HG02981 (cell line): ENCODE measurements at regions not wholly inside any gene's neighbourhood (a gene's known extent, or its start where the extent isn't known, plus 50 kb on each side); places are given as distances from the start of the nearest gene placed in this dataset.

Experiments used
- ATAC-seq: cut with Tn5 transposase; IDR thresholded peaks from one replicate; pipeline ENCODE4 v1.9.1; 2021; ENCODE audit warnings: mild to moderate bottlenecking, moderate library complexity; ENCODE audit not compliant: unreplicated experiment

DNA sequence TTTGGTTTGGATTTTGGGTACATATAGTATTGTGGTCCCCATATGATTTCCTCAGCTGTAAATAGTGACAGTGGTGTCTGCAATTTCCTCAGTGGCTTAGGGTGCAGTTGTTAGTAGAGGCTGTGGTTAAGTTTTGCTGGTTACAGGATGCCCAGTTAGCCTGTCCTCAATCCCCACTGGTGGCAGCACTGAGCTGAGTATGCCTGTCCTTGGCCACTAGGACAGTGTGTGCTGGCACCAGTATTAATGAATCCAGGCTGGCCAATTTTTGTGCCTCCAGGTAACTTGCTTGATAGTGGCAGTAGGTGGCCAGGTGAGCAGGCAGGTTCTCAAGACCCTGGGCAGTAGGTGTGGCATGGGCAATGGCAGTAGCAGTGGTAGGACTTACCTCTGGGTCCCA, 973.1 kb downstream of the TMEM182 start:
- no peak for ATAC-seq

DNA sequence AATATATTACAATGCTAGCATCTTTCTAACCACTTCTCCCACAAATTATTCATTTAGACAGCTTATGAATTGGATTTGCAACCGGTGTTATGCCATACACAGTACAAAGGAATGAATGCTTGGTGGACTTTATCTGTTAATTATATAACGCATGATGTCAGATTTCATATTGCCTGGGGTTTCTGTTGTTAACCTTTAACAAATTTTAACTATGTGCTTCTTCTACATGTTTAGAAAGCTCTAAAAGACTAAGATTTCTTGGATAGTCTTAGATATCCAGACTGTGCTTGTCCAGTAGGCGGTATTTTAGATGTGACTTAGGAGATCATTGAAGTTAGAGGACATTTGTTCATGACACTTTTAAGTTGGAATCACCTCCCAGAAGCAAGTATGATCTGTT, 976.3 kb downstream of the TMEM182 start:
- ATAC-seq: no peak

DNA sequence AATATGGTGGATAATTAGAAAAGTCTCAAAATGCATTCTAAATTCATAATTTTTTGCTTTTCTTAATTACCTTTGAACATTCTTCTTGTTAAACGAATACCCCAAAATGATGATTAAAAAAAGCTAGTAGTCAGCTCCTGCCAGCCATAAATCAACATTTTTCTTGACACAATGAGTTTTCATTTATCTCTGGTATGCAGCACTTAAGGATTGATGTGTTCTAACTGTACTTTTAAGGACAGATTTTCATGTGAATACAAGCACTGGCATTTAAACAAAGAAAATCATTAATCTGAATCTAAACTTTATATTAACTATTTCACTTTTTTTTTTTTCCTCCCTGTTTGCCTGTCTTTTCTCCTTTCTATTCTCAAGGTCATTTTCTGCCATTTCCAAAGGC, 976.8 kb downstream of the TMEM182 start:
- ATAC-seq: no peak

DNA sequence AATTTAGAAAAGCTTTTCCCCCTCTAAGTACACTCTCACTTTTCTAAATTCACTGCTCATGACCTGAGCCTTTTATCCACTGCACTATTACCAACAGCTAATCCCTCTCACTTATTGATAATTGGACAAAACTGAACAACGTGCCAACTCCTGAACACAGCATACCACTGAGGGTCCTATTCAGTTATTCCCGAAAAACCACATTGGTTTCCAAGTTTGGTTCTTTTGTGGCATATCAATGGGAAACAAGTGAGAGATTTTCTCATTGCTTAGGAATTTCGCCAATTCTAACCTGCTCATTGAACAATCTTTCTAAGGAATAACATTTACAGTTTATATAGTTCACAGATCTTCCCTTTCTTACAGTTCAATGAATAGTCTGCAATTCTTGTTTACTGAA, 977.4 kb downstream of the TMEM182 start:
- no peak for ATAC-seq

DNA sequence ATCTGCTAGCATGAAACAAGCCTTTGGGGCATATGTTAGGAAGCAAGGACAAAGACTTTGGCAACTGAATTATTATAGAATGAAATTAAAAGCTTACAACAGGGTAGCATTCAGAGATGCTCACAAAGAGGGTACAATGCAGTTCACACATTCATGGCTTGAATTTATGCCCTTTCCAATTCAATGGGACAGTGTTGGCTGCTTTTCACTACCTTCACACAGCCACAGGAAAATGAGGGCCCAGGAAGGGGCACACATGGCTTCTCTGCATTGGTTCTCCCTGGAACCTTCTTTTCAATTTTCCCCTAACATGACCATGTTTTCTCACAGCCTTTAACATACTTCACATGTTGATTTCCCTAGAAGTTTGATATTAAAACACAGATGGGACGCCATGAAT, 978.1 kb downstream of the TMEM182 start:
- no peak for ATAC-seq

DNA sequence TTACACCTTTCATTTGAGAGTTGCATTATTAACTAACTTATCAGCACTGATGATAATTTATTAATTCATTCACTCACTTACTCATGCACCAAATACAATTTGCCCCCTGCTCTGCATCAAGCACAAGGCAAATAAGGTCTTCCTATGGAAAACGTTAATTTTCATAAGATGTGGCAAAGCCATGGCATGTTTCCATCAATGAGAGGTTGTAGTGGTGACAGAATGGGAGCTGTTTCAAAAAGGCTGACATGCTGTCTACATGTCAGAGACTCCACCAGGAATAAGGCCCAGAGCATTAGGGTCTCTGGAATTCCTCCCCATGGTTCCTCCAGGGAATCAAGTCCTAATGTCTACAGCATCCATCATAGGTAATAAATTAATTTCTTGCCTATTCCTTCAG, 978.8 kb downstream of the TMEM182 start:
- no peak for ATAC-seq

DNA sequence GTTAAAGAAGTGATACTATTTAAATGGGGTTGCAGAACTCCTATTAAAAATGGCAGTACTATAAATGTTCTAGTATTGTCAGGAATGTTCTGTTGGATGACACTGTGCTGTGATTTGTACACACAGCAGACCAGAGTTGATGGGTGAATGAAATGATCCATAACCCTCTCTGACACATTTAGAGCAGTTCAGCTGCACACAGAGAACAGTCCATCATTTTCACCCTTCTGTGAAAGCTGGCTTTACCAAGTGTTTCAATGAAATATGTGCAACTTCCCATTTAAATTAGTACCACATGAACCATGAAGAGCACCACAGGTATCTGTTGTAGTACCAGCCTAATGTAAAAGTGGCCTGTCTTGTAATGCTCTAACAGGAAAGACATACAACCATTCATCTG, 981.4 kb downstream of the TMEM182 start:
- ATAC-seq: no peak

DNA sequence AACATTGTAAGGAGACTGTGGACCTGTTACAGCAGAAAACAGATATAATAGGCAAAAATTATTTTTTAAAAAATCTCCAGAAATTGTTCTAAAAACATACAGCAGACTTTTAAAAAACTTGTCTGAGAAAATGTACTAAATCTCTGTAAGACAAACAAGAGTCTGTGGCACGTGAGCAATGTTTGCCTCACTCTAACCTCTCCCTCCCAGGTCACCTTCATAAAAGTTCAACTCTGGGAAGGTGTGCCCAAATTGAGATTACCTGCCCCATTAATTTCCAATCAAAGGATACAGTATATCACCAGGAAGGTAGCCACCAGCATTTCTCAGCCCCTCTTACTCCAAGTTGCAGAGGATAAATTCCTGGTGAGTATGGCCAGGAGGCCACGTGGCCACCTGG, 992.7 kb downstream of the TMEM182 start:
- no peak for ATAC-seq

DNA sequence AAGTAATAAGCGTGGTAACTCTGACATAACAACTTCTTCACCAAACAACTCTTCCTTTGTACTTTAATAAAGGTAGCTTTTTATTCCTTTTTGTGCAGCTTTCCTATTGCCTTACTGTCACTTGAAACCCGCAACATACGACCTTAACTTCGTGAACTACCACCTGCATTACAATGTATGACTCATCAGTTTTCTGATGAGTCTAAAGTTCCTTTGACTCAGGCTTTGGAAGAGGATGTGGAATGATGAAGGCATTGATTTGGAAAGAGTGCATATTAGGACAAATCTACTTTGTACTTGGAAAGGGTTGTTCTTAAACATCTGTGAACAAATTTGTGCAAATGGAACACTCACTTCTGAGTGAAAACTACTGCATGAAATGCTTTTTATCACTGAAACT, 1012.1 kb downstream of the TMEM182 start:
- ATAC-seq: no peak

DNA sequence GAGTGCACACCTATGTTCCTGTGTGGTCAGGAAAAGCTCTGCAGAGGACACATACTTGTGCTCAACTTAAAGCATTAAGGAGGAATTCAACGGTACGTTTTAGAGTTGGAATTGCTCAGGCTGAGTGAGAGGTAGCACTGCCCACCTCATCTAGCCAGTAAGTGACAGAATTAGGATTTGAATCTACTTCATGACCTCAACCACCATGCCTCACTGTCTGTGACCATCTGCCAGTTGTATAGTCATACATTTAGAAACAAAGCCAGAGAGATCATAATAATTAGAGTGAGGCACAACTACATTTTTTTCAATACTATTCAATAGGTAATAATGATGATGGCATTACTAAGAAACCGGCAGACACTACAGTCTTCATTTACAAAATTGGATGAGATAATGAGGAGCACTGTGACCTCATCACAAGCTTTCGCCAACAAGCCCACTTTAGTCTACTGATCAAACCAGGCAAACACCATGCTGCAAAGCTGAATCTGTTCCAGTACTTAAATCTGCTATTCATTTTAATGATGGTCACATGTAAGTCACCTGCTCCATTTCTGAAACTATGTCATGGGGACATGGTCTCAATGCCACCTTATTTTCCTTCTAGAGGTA, 1018.4 kb downstream of the TMEM182 start:
- ATAC-seq: no peak

DNA sequence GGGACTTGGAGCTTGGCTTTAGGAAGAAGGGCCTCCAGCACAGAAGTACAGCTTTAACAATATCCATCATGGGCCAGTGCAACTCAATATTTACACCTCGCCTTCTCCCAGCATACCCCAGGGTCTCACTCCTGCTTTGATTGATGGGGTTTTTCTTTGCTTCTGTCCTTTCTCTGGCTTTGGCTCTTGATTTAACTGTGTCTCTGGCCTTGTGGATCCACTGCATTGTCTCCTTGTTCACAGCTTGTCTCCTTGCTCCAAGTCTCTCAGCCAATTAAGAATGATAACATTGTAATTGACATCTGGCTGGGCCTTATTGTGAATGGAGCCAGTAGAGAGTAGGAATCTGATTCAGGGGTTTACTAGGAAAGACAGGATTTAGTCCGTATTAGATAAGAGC, 1019.5 kb downstream of the TMEM182 start:
- ATAC-seq: no peak

DNA sequence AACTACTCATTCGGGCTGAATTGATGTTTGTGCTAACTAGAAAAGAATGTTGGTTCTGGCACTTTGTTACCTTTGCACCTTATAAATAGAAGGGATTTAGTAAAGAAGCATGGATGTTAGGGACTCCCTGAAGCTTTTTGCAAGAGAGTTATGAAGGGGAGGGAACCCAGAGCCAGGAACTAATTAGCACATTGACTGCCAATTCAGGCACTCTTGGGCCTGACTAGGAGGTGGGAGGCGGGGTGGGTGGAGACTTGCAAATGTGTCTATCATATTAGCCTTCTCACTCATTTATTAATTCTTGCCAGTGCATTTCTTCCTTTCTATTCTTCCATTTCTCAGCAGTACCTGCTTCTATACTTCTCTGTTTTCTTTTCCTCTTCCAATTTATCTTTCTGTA, 1022.4 kb downstream of the TMEM182 start:
- ATAC-seq: no peak

DNA sequence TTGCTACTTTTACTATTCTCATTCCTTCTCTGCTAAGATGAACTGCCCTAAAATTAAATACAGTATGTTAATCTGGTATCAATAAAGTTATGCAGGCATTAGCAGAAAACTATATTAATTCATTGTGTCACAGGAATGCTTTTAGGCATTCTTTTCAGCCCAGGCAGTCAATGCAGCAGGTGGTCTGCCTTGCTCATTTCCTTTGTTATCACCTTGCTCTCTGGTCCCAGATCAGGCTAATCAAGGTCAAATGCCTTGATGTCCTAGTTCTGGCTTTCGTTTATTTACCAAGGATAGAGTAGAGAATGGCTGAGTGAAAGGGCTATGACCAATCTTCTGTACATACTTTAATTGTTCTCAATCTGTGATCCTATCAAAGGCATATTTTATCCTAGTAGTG, 1023.6 kb downstream of the TMEM182 start:
- ATAC-seq: no peak

DNA sequence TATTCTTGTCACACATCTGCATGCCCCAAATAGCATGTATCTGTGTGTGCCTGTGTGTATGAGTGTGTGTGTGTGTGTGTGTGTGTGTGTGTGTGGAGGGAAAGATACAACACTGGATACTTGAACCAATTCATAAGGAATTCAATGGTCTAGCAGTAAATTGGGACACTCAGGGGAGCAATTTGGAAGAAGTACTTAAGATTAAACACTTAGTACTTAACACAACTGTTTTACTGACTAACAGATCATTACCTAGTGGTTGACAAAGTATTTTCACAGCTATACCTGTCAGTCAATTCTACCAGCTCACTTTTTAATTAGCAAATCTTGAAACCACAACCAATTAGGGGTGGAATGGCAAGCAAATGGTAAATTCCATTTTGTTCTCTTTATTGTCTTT, 1024.1 kb downstream of the TMEM182 start:
- ATAC-seq: no peak

DNA sequence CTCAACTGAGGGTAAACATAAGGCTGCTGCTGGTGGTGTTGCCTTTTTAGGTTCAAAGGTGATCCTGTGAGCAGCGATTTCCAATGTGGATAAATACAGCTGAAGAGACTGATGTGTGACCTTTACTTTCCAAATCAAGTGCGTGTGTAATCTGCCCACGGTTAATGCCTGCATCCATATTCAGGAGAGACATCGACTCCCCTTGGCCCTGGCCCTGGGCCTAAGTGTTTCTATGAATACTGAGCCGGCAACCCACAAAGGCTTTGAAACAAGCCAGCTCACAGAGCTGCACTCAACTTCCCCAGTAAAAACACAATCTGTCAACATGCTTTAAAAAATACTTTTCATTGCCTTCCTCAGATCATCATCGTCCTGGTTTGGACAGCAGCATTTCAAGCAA, 1026.6 kb downstream of the TMEM182 start:
- ATAC-seq: no peak

DNA sequence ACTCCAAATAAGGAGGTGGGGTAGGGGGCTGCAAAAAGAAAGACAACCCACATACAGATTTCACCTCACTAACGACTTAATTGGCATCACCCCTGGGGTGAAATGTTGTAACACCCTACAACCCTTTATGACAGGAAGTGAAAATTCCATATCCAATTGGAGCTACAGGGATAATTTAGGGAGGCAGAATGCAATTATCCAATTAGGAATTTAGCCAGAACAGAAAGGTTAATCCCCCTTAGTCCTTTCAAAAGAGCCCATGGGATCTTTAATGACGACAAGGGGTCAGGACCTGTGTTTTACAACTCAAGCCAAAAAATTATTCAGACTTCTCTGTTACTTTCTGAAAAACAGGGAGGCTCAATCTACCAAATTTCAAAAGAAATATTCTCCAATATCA, 1027.1 kb downstream of the TMEM182 start:
- no peak for ATAC-seq

DNA sequence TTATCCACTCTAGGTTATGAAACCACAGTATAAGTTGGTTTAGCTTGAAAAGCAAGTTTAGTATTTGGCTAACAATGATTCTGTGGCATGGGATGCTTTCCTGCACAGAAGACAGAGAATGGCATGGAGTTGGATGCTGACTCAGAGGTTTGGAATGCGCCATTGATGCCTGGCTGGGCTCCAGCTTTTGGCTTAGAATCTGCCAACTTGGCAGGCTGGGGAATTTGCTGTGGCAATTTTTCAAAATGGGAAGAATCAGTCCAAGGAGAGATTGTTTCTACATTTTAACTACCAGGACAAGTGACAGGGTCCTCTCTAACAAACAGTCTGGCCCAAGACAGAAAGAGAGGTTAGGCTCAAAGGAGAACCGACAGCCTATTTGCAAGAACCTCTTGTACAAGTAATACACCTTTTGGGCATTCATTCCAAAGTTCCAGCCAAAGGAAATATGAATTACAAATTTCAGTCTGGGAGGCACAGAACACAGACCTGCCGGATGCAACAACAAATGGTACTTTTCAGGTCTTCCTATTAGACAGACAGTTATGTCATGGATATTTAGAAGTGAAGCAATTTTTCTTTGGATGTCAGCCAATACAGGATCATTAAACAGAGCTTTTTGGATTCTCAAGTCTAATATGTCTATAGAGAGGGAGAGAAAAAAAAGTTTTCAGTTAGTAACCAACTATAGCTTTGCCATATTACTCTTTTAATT, 1027.7 kb downstream of the TMEM182 start:
- ATAC-seq: no peak

DNA sequence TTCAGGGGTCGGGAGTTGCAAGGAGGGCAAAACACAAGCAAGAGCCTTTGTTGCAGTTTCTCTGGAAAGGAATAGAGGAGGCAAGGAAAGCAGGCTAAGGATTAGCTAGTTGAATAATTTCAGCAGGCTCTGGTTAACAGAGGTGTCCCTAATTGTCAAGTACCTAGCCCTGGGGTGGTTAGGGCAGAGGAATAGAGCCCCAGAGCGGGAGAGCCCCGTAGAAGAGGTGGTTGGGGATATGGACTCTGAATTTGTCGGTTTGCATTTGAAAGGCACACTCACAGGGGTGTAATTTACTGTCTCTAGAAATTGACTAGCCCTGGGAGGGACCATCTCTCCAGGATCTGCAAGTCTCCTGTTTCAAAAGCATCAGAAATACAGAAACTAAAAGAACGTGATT, 1030.2 kb downstream of the TMEM182 start:
- ATAC-seq: no peak

DNA sequence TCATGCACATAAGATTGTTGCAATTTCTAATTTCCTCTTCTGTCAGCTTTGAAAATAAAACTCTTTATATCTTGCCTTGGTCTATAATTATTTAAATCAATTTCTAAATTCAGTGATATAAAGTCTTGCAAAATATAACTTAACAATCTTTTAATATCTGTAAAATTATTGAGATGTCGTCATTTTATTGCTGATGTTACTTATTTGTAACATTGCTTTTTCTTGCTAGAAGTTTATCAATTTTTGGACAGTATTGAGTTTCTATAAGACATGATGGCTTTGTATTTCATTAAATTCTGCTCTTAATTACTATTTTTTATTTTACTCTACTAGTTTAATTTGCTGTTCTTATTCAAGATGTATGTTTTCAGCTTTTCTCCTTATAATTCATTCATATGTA, 1036.5 kb downstream of the TMEM182 start:
- ATAC-seq: no peak

DNA sequence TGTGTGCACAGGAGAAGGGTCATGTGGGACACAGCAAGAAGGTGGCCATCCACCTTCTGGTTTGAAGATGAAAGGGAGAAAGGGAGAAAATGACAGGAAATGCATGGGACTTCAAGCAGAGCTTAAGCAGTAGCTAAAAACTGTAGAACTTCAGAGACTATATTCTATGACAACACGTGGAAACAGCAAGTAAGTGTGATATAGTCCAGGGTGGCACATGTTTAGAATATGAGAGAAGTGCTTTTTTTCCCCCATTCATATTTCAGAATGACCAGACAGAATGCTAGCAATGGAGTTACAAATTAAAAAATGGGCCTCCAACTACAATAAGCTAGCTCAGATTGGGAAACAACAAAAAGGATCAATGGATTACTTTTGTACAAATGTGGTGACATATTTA, 1042.2 kb downstream of the TMEM182 start:
- no peak for ATAC-seq

DNA sequence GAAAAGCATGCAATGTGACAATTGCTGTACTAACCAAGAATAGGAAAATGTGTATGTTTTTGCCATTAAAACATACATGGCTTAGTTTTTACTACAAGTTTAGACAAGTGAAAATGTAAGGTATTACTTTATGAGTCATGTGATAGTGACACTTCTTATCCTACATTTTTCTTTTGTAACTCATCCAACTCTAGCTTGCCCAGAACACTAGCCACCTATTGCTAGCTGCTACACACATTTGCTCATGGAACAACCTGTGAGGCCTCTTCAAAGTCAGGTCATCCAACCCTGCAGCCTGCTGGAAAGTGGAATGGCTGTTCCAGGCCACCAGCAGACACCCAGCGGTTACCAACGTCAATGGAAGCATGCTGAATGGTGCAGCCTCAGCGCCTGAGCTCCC, 1043.9 kb downstream of the TMEM182 start:
- no peak for ATAC-seq

DNA sequence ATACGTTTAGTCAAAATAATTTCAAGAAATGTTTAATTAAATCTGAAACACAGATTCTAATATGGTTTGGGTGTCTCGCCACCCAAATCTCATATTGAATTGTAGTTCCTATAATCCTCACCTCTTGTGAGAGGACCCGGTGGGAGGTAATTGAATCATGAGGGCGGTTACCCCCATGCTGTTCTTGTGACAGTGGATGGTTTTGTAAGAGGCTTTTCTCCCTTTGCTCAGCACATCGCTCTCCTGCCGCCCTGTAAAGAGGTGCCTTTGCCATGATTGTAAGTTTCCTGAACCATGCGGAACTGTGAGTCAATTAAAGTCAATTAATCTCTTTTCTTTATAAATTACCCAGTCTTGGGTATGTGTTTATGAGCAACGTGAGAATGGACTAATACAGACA, 1045.1 kb upstream of the POU3F3 start:
- no peak for ATAC-seq

DNA sequence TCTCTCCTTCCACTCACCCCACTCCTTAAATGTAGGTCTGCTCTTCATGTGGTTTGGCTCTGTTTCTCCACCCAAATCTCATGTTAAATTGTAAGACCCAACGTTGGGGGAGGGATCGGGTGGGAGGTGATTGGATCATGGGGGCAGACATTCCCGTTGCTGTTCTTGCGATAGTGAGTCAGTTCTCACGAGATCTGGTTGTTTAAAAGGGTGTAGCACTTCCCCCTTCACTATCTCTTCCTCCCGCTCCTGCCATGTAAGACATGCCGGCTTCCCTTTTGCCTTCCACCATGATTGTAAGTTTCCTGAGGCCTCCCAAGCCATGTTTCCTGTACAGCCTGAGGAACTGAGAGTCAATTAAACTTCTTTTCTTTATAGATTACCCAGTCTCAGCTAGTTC, 1044.5 kb upstream of the POU3F3 start:
- ATAC-seq: no peak
